GM12878 (cell line): ENCODE measurements at regions not wholly inside any gene's neighbourhood (a gene's known extent, or its start where the extent isn't known, plus 50 kb on each side); places are given as distances from the start of the nearest gene placed in this dataset.

Experiments
- ATAC-seq: fragments of 200-7000 bp; cut with Tn5 transposase; 3 replicates; pipeline ENCODE4 v1.9.1; 2020; ENCODE audit warnings: mild to moderate bottlenecking, moderate library complexity
- BruUV-seq: library from RNA; stranded (reverse); fragments of 400-500 nt; replicated peaks from 2 replicates; lab custom pipeline; 2021; lab: Mats Ljungman, UMichigan
- CTCF ChIA-PET: fragments of 300-600 bp; sonication (Branson Sonifier 250); formaldehyde crosslinking; extraction: SDS; loops from one replicate; lab custom pipeline; 2021; ENCODE audit warnings: inconsistent platforms; lab: Yijun Ruan, JAX
- POLR2A ChIA-PET: fragments of 350-600 bp; formaldehyde crosslinking; extraction: SDS; loops from one replicate; lab custom pipeline; 2021; ENCODE audit warnings: inconsistent platforms; lab: Charles Lee
- RAD21 ChIA-PET: fragments of 300-600 bp; sonication (Branson Sonifier 250); formaldehyde crosslinking; loops from one replicate; lab custom pipeline; 2023; ENCODE audit warnings: antibody characterized with exemption; ENCODE audit not compliant: unreplicated experiment; lab: Charles Lee
- SMC1A ChIA-PET: fragments of 300-600 bp; sonication (Branson Sonifier 250); formaldehyde crosslinking; loops from one replicate; lab custom pipeline; 2023; ENCODE audit not compliant: unreplicated experiment, uncharacterized antibody; lab: Charles Lee
- DNase-seq: peaks from one replicate; pipeline ENCODE4 v3.0.0-alpha.2; 2011; ENCODE audit warnings: low read depth, low spot score
- FAIRE-seq: peaks from 3 replicates; lab custom pipeline; 2011; peaks lifted over from hg19 to GRCh38; lab: Jason Lieb, UNC
- H2AFZ ChIP-seq: 2 replicates; pipeline ENCODE4 v1.6.0; 2011; ENCODE audit warnings: low read depth, low read length, control low read depth; ENCODE audit not compliant: control insufficient read depth
- H3K27ac ChIP-seq: 2 replicates; pipeline ENCODE4 v1.5.1; 2011; ENCODE audit warnings: control low read depth; ENCODE audit not compliant: control insufficient read depth, insufficient read depth
- H3K27me3 ChIP-seq, 2 experiments: replicated peaks in 1 of 2; 2 replicates each; pipeline versions ENCODE4 v1.6.0 to v1.6.1; 2011; ENCODE audit warnings: low read length in 1 of 2; ENCODE audit not compliant: control insufficient read depth in 2 of 2, insufficient read depth in 2 of 2
- H3K36me3 ChIP-seq, 2 experiments: 2 replicates each; pipeline ENCODE4 v1.5.1; 2011; ENCODE audit warnings: low read length in 1 of 2; ENCODE audit not compliant: control insufficient read depth in 2 of 2, insufficient read depth in 2 of 2
- H3K4me1 ChIP-seq: 2 replicates; pipeline ENCODE4 v1.6.1; 2011; ENCODE audit warnings: mild to moderate bottlenecking, low read length, moderate library complexity, mixed read lengths; ENCODE audit not compliant: control insufficient read depth, insufficient read depth
- H3K4me2 ChIP-seq: 2 replicates; pipeline ENCODE4 v1.6.0; 2011; ENCODE audit warnings: control low read depth; ENCODE audit not compliant: control insufficient read depth, insufficient read depth
- H3K4me3 ChIP-seq: fragments of 200-600 bp; sonication (generic); 2 replicates; pipeline ENCODE4 v1.5.1; 2016
- H3K79me2 ChIP-seq: 2 replicates; pipeline ENCODE4 v1.6.0; 2011; ENCODE audit warnings: low read length; ENCODE audit not compliant: control insufficient read depth, insufficient read depth
- H3K9ac ChIP-seq: 2 replicates; pipeline ENCODE4 v1.8.0; 2011; ENCODE audit warnings: low read length, control low read depth, mixed read lengths; ENCODE audit not compliant: control insufficient read depth, insufficient read depth
- H3K9me3 ChIP-seq: replicated peaks from 3 replicates; pipeline ENCODE4 v1.5.1; 2011; ENCODE audit warnings: mild to moderate bottlenecking, low read length; ENCODE audit not compliant: control insufficient read depth, insufficient read depth
- H4K20me1 ChIP-seq: 2 replicates; pipeline ENCODE4 v1.6.0; 2011; ENCODE audit not compliant: control insufficient read depth, insufficient read depth
- ESRRA ChIP-seq: IDR thresholded peaks from 2 replicates; pipeline ENCODE4 v1.6.1; 2012; ENCODE audit warnings: mild to moderate bottlenecking, low read length, improper control_type of control experiment
- JUND ChIP-seq: IDR thresholded peaks from 2 replicates; pipeline ENCODE4 v1.6.1; 2012; ENCODE audit warnings: low read depth, mild to moderate bottlenecking, low read length, improper control_type of control experiment, moderate library complexity
- KDM1A ChIP-seq: fragments of 200-600 bp; sonication (generic); IDR thresholded peaks from 2 replicates; pipeline ENCODE4 v1.6.1; 2016; ENCODE audit warnings: borderline replicate concordance
- SREBF2 ChIP-seq: IDR thresholded peaks from 2 replicates; pipeline ENCODE4 v1.6.1; 2012; ENCODE audit warnings: mild to moderate bottlenecking, low read length
- WGBS: methylation state at CpG from one replicate; pipeline ENCODE4 v1.1.6; 2016; ENCODE audit warnings: low lambda C conversion rate; ENCODE audit not compliant: insufficient replicate concordance, insufficient coverage; ENCODE audit errors: missing lambda C conversion rate; 5-methylcytosine and 5-hydroxymethylcytosine counted together
- in situ Hi-C: fragments of 300-500 bp; cut with MboI; formaldehyde crosslinking; loops from 9 replicates; pipeline ENCODE4 v1.14.3; 2018; ENCODE audit warnings: mixed read lengths
- intact Hi-C: fragments of 100-400 bp; cut with micrococcal nuclease; formaldehyde crosslinking; loops from one replicate; pipeline ENCODE4 v1.14.2; 2022; ENCODE audit not compliant: unreplicated experiment
- TF ChIP-seq, protein P1 (sequence below): fragments of 450-650 bp; formaldehyde crosslinking; IDR thresholded peaks from 2 replicates; pipeline ENCODE4 v1.4.0; 2020; ENCODE audit warnings: mild to moderate bottlenecking, moderate library complexity
- TF ChIP-seq, protein P2 (sequence below): IDR thresholded peaks from 2 replicates; pipeline ENCODE4 v1.6.1; 2012; ENCODE audit warnings: improper control_type of control experiment, low read depth, low read length; ENCODE audit not compliant: insufficient replicate concordance

DNA sequence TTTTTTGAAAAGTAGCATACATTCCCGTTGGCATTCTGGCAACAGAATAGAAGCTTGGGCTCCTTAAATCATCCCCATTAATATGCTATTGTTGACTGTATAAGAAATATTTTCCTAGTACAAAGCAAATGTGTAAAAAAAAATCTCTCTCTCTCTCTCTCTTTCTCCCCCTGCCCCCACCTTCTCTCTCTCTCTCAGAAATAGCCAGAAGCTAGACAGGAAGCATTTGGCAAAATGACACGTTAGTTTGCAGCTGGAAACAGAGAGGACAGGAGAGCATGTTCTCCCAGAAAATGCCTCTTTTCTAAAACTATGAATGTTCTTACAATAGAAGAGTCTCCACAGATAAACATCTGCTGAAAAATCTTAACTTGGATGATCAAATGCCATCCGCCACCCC is 59.6 kb upstream of the AKR1E2 start:
- no peak for ATAC-seq
- H2AFZ ChIP-seq = no peak overlapping the region
- BruUV-seq = no TSS peak
- no peaks in the 10 kb centered on the region for H3K27me3 ChIP-seq
- H3K36me3 ChIP-seq = no peaks in the 10 kb centered on the region
- FAIRE-seq = no peak
- TF ChIP-seq ESRRA (no peak), JUND (no peak), KDM1A (no peak), SREBF2 (no peak)
- TF ChIP-seq, protein P1, sequence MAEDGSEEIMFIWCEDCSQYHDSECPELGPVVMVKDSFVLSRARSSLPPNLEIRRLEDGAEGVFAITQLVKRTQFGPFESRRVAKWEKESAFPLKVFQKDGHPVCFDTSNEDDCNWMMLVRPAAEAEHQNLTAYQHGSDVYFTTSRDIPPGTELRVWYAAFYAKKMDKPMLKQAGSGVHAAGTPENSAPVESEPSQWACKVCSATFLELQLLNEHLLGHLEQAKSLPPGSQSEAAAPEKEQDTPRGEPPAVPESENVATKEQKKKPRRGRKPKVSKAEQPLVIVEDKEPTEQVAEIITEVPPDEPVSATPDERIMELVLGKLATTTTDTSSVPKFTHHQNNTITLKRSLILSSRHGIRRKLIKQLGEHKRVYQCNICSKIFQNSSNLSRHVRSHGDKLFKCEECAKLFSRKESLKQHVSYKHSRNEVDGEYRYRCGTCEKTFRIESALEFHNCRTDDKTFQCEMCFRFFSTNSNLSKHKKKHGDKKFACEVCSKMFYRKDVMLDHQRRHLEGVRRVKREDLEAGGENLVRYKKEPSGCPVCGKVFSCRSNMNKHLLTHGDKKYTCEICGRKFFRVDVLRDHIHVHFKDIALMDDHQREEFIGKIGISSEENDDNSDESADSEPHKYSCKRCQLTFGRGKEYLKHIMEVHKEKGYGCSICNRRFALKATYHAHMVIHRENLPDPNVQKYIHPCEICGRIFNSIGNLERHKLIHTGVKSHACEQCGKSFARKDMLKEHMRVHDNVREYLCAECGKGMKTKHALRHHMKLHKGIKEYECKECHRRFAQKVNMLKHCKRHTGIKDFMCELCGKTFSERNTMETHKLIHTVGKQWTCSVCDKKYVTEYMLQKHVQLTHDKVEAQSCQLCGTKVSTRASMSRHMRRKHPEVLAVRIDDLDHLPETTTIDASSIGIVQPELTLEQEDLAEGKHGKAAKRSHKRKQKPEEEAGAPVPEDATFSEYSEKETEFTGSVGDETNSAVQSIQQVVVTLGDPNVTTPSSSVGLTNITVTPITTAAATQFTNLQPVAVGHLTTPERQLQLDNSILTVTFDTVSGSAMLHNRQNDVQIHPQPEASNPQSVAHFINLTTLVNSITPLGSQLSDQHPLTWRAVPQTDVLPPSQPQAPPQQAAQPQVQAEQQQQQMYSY (CRISPR knock-in tag) = no peak
- TF ChIP-seq, protein P2, sequence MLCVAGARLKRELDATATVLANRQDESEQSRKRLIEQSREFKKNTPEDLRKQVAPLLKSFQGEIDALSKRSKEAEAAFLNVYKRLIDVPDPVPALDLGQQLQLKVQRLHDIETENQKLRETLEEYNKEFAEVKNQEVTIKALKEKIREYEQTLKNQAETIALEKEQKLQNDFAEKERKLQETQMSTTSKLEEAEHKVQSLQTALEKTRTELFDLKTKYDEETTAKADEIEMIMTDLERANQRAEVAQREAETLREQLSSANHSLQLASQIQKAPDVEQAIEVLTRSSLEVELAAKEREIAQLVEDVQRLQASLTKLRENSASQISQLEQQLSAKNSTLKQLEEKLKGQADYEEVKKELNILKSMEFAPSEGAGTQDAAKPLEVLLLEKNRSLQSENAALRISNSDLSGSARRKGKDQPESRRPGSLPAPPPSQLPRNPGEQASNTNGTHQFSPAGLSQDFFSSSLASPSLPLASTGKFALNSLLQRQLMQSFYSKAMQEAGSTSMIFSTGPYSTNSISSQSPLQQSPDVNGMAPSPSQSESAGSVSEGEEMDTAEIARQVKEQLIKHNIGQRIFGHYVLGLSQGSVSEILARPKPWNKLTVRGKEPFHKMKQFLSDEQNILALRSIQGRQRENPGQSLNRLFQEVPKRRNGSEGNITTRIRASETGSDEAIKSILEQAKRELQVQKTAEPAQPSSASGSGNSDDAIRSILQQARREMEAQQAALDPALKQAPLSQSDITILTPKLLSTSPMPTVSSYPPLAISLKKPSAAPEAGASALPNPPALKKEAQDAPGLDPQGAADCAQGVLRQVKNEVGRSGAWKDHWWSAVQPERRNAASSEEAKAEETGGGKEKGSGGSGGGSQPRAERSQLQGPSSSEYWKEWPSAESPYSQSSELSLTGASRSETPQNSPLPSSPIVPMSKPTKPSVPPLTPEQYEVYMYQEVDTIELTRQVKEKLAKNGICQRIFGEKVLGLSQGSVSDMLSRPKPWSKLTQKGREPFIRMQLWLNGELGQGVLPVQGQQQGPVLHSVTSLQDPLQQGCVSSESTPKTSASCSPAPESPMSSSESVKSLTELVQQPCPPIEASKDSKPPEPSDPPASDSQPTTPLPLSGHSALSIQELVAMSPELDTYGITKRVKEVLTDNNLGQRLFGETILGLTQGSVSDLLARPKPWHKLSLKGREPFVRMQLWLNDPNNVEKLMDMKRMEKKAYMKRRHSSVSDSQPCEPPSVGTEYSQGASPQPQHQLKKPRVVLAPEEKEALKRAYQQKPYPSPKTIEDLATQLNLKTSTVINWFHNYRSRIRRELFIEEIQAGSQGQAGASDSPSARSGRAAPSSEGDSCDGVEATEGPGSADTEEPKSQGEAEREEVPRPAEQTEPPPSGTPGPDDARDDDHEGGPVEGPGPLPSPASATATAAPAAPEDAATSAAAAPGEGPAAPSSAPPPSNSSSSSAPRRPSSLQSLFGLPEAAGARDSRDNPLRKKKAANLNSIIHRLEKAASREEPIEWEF = no peak
- CTCF ChIA-PET = interaction anchor here (0.6 to 1.3 kb wide), 3 partner anchors 36 to 1573 kb away, joined by 3 to 6 read pairs (median 5); no protein-coding TSS in a partner anchor
- RAD21 ChIA-PET = interaction anchor here (0.6 to 1.1 kb wide), 2 partner anchors 176 to 1569 kb away, joined by 3 read pairs; no protein-coding TSS in a partner anchor
- 31% methylated on average over 3 of the region's 3 CpGs for WGBS
- H4K20me1 ChIP-seq = no peaks in the 10 kb centered on the region
- H3K4me3 ChIP-seq = no peak overlapping the region
- intact Hi-C loops (loop anchor here (2.0 to 5.0 kb wide), 2 partner anchors 1529 to 1574 kb away; no protein-coding TSS in a partner anchor), in situ Hi-C loops (no loop called here)
- POLR2A ChIA-PET = no interaction called here
- DNase-seq = no peak
- H3K79me2 ChIP-seq = no peaks in the 10 kb centered on the region
- SMC1A ChIA-PET = interaction anchor here (1.2 to 1.6 kb wide), 3 partner anchors 14 to 39 kb away, joined by 3 to 5 read pairs (median 4); no protein-coding TSS in a partner anchor
- H3K9ac ChIP-seq = no peak overlapping the region
- H3K9me3 ChIP-seq = no peaks in the 10 kb centered on the region
- no peaks in the 10 kb centered on the region for H3K4me1 ChIP-seq
- H3K27ac ChIP-seq = no peak overlapping the region
- H3K4me2 ChIP-seq = no peak overlapping the region
